Gastrocnemius medialis (tissue), 4 donors: ENCODE measurements at regions not wholly inside any gene's neighbourhood (a gene's known extent, or its start where the extent isn't known, plus 50 kb on each side); places are given as distances from the start of the nearest gene placed in this dataset.

Experiments
- ATAC-seq, 2 donors: fragments of 150-250 bp; one replicate each; pipeline ENCODE4 v1.9.1; 2016
- DNase-seq, 2 donors: peaks; one replicate each; pipeline ENCODE4 v3.0.0-alpha.2; 2019
- H3K27ac ChIP-seq, 4 donors: fragments of 200-600 bp; sonication (generic); 1 replicate in 1 of 4; 2 replicates in 3 of 4; pipeline ENCODE4 v1.5.1; 2016 to 2018; ENCODE audit warnings: mild to moderate bottlenecking in 2 of 4, moderate library complexity in 1 of 4
- H3K27me3 ChIP-seq, 3 donors: fragments of 200-600 bp; sonication (generic) in 2 of 3; 1 replicate in 1 of 3; 2 replicates in 2 of 3; pipeline versions ENCODE4 v1.5.1 to v1.6.0; 2016 to 2019; ENCODE audit warnings: mild to moderate bottlenecking in 1 of 3, moderate library complexity in 1 of 3
- H3K36me3 ChIP-seq, 2 donors: fragments of 200-600 bp; sonication (generic) in 1 of 2; one replicate each; pipeline ENCODE4 v1.5.1; 2017 to 2018
- H3K4me1 ChIP-seq, 2 donors: fragments of 200-600 bp; sonication (generic) in 1 of 2; one replicate each; pipeline ENCODE4 v1.5.1; 2016 to 2017; ENCODE audit warnings: mild to moderate bottlenecking in 2 of 2
- H3K4me3 ChIP-seq, 4 donors: fragments of 200-600 bp; sonication (generic) in 3 of 4; 1 replicate in 1 of 4; 2 replicates in 3 of 4; pipeline ENCODE4 v1.5.1; 2016 to 2019; ENCODE audit warnings: mild to moderate bottlenecking in 2 of 4
- H3K9me3 ChIP-seq, 3 donors: fragments of 200-600 bp; sonication (generic) in 2 of 3; 1 replicate in 1 of 3; 2 replicates in 2 of 3; pipeline ENCODE4 v1.5.1; 2016 to 2019
- CTCF ChIP-seq, 5 experiments: fragments of 450-650 bp in 3 of 5; fragments of 200-600 bp in 2 of 5; sonication (generic) in 2 of 5; IDR thresholded peaks in 4 of 5; conservative IDR thresholded peaks in 1 of 5; 1 replicate in 4 of 5; 2 replicates in 1 of 5; pipeline ENCODE4 v1.5.1; 2016 to 2019; ENCODE audit warnings: antibody characterized with exemption in 5 of 5, mild to moderate bottlenecking in 3 of 5, moderate library complexity in 3 of 5
- POLR2A ChIP-seq, 2 donors: fragments of 450-650 bp; IDR thresholded peaks; one replicate each; pipeline ENCODE4 v1.6.1; 2017; ENCODE audit warnings: antibody characterized with exemption in 2 of 2, mild to moderate bottlenecking in 2 of 2, moderate library complexity in 2 of 2
- in situ Hi-C, 4 donors: fragments of 200-750 bp; cut with MboI; loops; one replicate each; pipeline versions ENCODE4 v1.15.0 to v1.8.0; 2017; ENCODE audit warnings: low sequenced_read_pairs in 4 of 4
- intact Hi-C: fragments of 100-400 bp; cut with DNase I; formaldehyde crosslinking; loops from one replicate; pipeline ENCODE4 v1.15.1; 2023; ENCODE audit warnings: low total_unique reads

GRCh38 chr6:68256391-68256790, 378.7 kb upstream of the ADGRB3 start:
- Histone ChIP-seq H3K9me3 (no peaks in the 10 kb centered on the region), H3K4me3 (no peak overlapping the region), H3K36me3 (no peaks in the 10 kb centered on the region), H3K27ac (no peak overlapping the region), H3K4me1 (no peaks in the 10 kb centered on the region), H3K27me3 (no peaks in the 10 kb centered on the region)
- intact Hi-C loops: no loop called here
- TF ChIP-seq CTCF (IDR thresholded peaks at IDR 0.05 in 4 of 5, conservative IDR thresholded peaks at IDR 0.05 in 1 of 5) (no peak), POLR2A (IDR thresholded peaks at IDR 0.05) (no peak)
- in situ Hi-C loops: no loop called here
- ATAC-seq (no peak), DNase-seq (no peak)

- TF ChIP-seq CTCF (IDR thresholded peaks at IDR 0.05 in 4 of 5, conservative IDR thresholded peaks at IDR 0.05 in 1 of 5): no peak
- TF ChIP-seq POLR2A (IDR thresholded peaks at IDR 0.05): no peak
- DNase-seq (no peak), ATAC-seq (no peak)
- H3K27ac ChIP-seq: no peak overlapping the region
- H3K4me3 ChIP-seq: no peak overlapping the region
- H3K27me3 ChIP-seq: no peaks in the 10 kb centered on the region
- no peaks in the 10 kb centered on the region for H3K36me3 ChIP-seq
- in situ Hi-C loops: no loop called here
- no peaks in the 10 kb centered on the region for H3K9me3 ChIP-seq
- no peaks in the 10 kb centered on the region for H3K4me1 ChIP-seq
- intact Hi-C loops: no loop called here
Measured at GRCh38 chr6:68252632-68253031, 382.4 kb upstream of the ADGRB3 start.

GRCh38 chr6:68247782-68248181, 387.3 kb upstream of the ADGRB3 start:
- DNase-seq: no peak
- in situ Hi-C loops: no loop called here
- intact Hi-C loops: no loop called here
- Histone ChIP-seq H3K4me3 (no peak overlapping the region), H3K27me3 (no peaks in the 10 kb centered on the region), H3K36me3 (no peaks in the 10 kb centered on the region), H3K27ac (no peak overlapping the region), H3K4me1 (no peaks in the 10 kb centered on the region), H3K9me3 (no peaks in the 10 kb centered on the region)
- ATAC-seq: no peak
- TF ChIP-seq POLR2A (IDR thresholded peaks at IDR 0.05) (no peak), CTCF (IDR thresholded peaks at IDR 0.05 in 4 of 5, conservative IDR thresholded peaks at IDR 0.05 in 1 of 5) (no peak)

GRCh38 chr6:68240726-68241125, 394.4 kb upstream of the ADGRB3 start:
- DNase-seq (no peak), ATAC-seq (no peak)
- intact Hi-C loops: no loop called here
- Histone ChIP-seq H3K4me3 (no peak overlapping the region), H3K4me1 (no peaks in the 10 kb centered on the region), H3K36me3 (no peaks in the 10 kb centered on the region), H3K27me3 (no peaks in the 10 kb centered on the region), H3K27ac (no peak overlapping the region), H3K9me3 (no peaks in the 10 kb centered on the region)
- TF ChIP-seq POLR2A (IDR thresholded peaks at IDR 0.05): no peak
- no peak for TF ChIP-seq CTCF (IDR thresholded peaks at IDR 0.05 in 4 of 5, conservative IDR thresholded peaks at IDR 0.05 in 1 of 5)
- in situ Hi-C loops: no loop called here

- no peaks in the 10 kb centered on the region for H3K36me3 ChIP-seq
- TF ChIP-seq POLR2A (IDR thresholded peaks at IDR 0.05): no peak
- no peak for TF ChIP-seq CTCF (IDR thresholded peaks at IDR 0.05 in 4 of 5, conservative IDR thresholded peaks at IDR 0.05 in 1 of 5)
- no peaks in the 10 kb centered on the region for H3K4me1 ChIP-seq
- no peak overlapping the region for H3K27ac ChIP-seq
- intact Hi-C loops (no loop called here), in situ Hi-C loops (no loop called here)
- no peak for ATAC-seq
- DNase-seq: no peak
- H3K27me3 ChIP-seq: no peaks in the 10 kb centered on the region
- H3K4me3 ChIP-seq: no peak overlapping the region
- no peaks in the 10 kb centered on the region for H3K9me3 ChIP-seq
Measured at GRCh38 chr6:68239034-68239433, 396.0 kb upstream of the ADGRB3 start.
